ENCODE measurements at regions not wholly inside any gene's neighbourhood (a gene's known extent, or its start where the extent isn't known, plus 50 kb on each side); places are given as distances from the start of the nearest gene placed in this dataset.

GRCh38 chr16:22710326-22710725 lies 103.6 kb upstream of the HS3ST2 start:
- H3K18ac ChIP-seq (ENCODE audit: insufficient read length, low read depth, low read length), result no peak overlapping the region

More at GRCh38 chr16:22710326-22710725, 103.6 kb upstream of the HS3ST2 start:
- Histone ChIP-seq H2BK20ac (ENCODE audit: low read depth, low read length, poor library complexity, severe bottlenecking) (no peak overlapping the region), H3K23me2 (ENCODE audit: insufficient read length, low read depth, low read length, poor library complexity, severe bottlenecking) (no peaks in the 10 kb centered on the region), H3K4ac (ENCODE audit: low read depth, low read length) (no peak overlapping the region), H3K4me2 (ENCODE audit: insufficient read depth, insufficient read length, low read length) (no peak overlapping the region), H2BK120ac (ENCODE audit: low read depth, low read length, poor library complexity, severe bottlenecking) (no peak overlapping the region), H2BK12ac (ENCODE audit: insufficient read length, low read depth, low read length) (no peak overlapping the region), H3K9me3 (ENCODE audit: control insufficient read depth, low read depth, low read length) (peaks cover 10% of the 10 kb centered on the region), H3K9ac (ENCODE audit: extremely low read depth, insufficient read length, low read length) (no peak overlapping the region), H3K79me1 (ENCODE audit: insufficient read depth, low read depth, low read length, poor library complexity, severe bottlenecking) (no peaks in the 10 kb centered on the region), H4K8ac (replicated peaks; ENCODE audit: insufficient read length, low read depth, low read length) (no peak overlapping the region), H4K20me1 (ENCODE audit: control insufficient read depth, insufficient read depth, insufficient read length) (no peaks in the 10 kb centered on the region), H4K91ac (ENCODE audit: insufficient read length, low read depth, low read length) (no peak overlapping the region), H4K5ac (ENCODE audit: insufficient read length, low read depth, low read length) (no peak overlapping the region), H2AK5ac (ENCODE audit: insufficient read length, low read length) (no peak overlapping the region), H3K23ac (ENCODE audit: insufficient read length, low read depth, low read length) (no peak overlapping the region), H3K4me1 (ENCODE audit: insufficient read depth, low read length) (no peaks in the 10 kb centered on the region), H3K56ac (ENCODE audit: insufficient read length, low read depth, low read length) (no peak overlapping the region), H3T11ph (ENCODE audit: low read length) (no peak overlapping the region), H3K79me2 (ENCODE audit: insufficient read depth, low read length) (no peaks in the 10 kb centered on the region), H2BK5ac (ENCODE audit: insufficient read length, low read length) (no peak overlapping the region), H2AFZ (ENCODE audit: low read length) (no peak overlapping the region), H3K14ac (ENCODE audit: insufficient read depth, low read length) (no peak overlapping the region), H3K27ac (ENCODE audit: insufficient read length, low read depth, low read length) (no peak overlapping the region), H2BK15ac (ENCODE audit: low read depth, low read length) (no peak overlapping the region), H3K27me3 (ENCODE audit: insufficient read depth, low read length) (no peaks in the 10 kb centered on the region)
- H3K36me3 Mint-ChIP-seq (ENCODE audit: insufficient read depth in 1 of 3, low read depth in 3 of 3), result peaks cover 7 to 15% (median 8%) of the 10 kb centered on the region in 3 experiments
- H3K4me3 Mint-ChIP-seq, result no peak overlapping the region
- peaks cover 6 to 10% of the 10 kb centered on the region in 2 experiments; a peak in 3 of 4 replicates for H3K4me1 Mint-ChIP-seq
- H3K9me3 Mint-ChIP-seq, result peaks cover 15 to 18% of the 10 kb centered on the region in 2 experiments
- no peak overlapping the region for H3K27ac Mint-ChIP-seq
- TF ChIP-seq, protein P1, sequence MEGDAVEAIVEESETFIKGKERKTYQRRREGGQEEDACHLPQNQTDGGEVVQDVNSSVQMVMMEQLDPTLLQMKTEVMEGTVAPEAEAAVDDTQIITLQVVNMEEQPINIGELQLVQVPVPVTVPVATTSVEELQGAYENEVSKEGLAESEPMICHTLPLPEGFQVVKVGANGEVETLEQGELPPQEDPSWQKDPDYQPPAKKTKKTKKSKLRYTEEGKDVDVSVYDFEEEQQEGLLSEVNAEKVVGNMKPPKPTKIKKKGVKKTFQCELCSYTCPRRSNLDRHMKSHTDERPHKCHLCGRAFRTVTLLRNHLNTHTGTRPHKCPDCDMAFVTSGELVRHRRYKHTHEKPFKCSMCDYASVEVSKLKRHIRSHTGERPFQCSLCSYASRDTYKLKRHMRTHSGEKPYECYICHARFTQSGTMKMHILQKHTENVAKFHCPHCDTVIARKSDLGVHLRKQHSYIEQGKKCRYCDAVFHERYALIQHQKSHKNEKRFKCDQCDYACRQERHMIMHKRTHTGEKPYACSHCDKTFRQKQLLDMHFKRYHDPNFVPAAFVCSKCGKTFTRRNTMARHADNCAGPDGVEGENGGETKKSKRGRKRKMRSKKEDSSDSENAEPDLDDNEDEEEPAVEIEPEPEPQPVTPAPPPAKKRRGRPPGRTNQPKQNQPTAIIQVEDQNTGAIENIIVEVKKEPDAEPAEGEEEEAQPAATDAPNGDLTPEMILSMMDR (conservative IDR thresholded peaks at IDR 0.05), result no peak
- no CpG with 5 or more reads among the region's 1 CpG for WGBS (ENCODE audit: extremely low coverage, insufficient read length, low lambda C conversion rate)
- H3K27me3 Mint-ChIP-seq (ENCODE audit: low read depth), result no peaks in the 10 kb centered on the region; the same call in none of the 2 replicates
- no peak for DNase-seq
